ENCODE measurements at regions not wholly inside any gene's neighbourhood (a gene's known extent, or its start where the extent isn't known, plus 50 kb on each side); places are given as distances from the start of the nearest gene placed in this dataset.

DNA sequence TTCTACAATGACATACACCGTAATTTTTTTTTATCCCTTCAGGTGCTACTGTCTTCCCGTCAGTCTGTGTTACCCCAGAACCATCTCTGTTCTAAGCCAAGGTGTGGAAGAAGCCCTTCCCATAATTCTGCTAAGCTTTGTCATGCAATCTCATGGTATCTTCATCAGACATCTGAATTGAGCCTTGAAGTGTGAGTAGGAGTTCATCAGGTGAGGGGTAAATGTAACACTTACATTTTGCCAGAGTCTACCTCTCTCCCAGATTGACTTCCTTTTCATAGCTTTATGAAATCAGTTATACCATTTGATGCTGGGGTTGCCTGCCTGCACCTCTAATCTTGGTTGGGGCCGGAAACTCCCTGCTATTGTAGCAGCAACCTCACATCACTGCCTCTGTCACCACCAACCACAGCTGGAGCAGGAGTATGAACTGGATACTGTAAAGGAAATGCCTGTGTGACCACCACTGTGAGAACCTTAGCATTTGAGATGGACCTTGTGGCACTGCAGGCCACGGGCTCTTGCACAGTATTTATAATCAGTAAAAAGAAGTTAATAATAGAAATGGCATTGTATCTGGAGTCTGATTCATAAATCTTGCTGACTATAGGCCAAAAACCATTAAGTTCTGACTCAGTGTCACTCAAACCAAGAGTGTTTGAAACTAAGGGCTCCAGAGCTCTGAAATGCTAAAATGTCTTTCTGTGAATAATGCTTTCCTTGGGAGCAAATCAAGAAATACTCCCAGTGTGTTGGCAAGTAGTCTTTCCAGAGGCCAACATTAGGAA, 58.7 kb upstream of the STK38L start:
- Histone ChIP-seq H3K9me2 (replicated peaks; ENCODE audit: insufficient read depth, low read length) (no peaks in the 10 kb centered on the region), H3K79me2 (ENCODE audit: insufficient read depth, low read length) (no peaks in the 10 kb centered on the region), H3F3A (ENCODE audit: insufficient read depth) (no peaks in the 10 kb centered on the region), H3K9me3 (ENCODE audit: insufficient read depth, low read length) (no peaks in the 10 kb centered on the region), H4K20me1 (ENCODE audit: low read depth, low read length) (no peaks in the 10 kb centered on the region), H3K27me3 (ENCODE audit: low read length) (no peaks in the 10 kb centered on the region), H3K36me3 (ENCODE audit: low read length) (no peaks in the 10 kb centered on the region), H3K4me3 (ENCODE audit: insufficient read depth, low read length, poor library complexity, severe bottlenecking) (no peak overlapping the region), H2AFZ (ENCODE audit: low read depth, low read length, severe bottlenecking) (no peak overlapping the region), H3K27ac (ENCODE audit: low read depth, low read length) (no peak overlapping the region), H3K4me2 (ENCODE audit: low read depth, low read length, poor library complexity, severe bottlenecking) (no peak overlapping the region), H3K9ac (ENCODE audit: low read length) (no peak overlapping the region)
- no peak for TF ChIP-seq EZH2phosphoT487 (conservative IDR thresholded peaks at IDR 0.05; ENCODE audit: low read length)
- TF ChIP-seq, protein P1, sequence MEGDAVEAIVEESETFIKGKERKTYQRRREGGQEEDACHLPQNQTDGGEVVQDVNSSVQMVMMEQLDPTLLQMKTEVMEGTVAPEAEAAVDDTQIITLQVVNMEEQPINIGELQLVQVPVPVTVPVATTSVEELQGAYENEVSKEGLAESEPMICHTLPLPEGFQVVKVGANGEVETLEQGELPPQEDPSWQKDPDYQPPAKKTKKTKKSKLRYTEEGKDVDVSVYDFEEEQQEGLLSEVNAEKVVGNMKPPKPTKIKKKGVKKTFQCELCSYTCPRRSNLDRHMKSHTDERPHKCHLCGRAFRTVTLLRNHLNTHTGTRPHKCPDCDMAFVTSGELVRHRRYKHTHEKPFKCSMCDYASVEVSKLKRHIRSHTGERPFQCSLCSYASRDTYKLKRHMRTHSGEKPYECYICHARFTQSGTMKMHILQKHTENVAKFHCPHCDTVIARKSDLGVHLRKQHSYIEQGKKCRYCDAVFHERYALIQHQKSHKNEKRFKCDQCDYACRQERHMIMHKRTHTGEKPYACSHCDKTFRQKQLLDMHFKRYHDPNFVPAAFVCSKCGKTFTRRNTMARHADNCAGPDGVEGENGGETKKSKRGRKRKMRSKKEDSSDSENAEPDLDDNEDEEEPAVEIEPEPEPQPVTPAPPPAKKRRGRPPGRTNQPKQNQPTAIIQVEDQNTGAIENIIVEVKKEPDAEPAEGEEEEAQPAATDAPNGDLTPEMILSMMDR (IDR thresholded peaks at IDR 0.05; ENCODE audit: insufficient read depth, low read length, poor library complexity, severe bottlenecking), result no peak

DNA sequence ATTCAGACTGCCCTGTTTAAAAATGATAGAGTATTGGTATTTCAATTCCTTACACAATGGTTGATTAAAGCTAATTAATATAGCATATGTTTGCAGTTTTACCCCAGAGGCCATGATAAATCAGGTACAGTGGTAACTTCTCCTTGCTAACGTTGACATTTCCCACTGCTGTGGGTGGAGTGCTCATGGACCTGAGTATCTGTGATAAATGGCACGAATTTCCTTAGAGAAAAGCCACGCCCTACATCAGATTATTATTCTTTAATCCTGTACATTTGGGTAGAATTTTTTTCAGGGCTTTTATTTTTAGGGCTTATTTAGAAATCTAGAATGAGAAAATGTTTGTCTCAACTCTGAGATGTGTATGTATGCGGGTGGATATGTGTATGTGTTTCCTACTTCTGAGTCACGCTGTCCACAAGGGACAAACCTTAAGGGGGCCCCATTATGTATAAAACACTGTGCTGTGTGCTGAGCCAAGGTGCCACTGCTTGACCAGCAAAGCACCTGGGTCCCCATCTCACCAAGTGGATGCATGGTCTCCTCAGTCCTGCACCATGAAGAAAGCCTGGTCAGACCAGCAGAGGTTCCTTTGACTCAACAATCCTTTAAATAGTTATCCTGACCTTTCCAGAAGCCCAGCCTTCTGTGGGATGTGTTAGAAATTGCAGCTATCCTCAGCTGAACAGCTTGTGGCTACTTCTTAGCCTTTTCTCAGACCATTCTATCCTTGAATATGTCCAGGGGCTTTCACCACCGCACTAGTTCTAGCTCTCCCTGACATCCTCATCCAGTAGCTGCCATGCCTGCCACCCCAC, 57.9 kb upstream of the STK38L start:
- Histone ChIP-seq H3K4me2 (ENCODE audit: low read depth, low read length, poor library complexity, severe bottlenecking) (no peak overlapping the region), H3F3A (ENCODE audit: insufficient read depth) (no peaks in the 10 kb centered on the region), H3K9me2 (replicated peaks; ENCODE audit: insufficient read depth, low read length) (no peaks in the 10 kb centered on the region), H3K9ac (ENCODE audit: low read length) (no peak overlapping the region), H3K27me3 (ENCODE audit: low read length) (no peaks in the 10 kb centered on the region), H3K27ac (ENCODE audit: low read depth, low read length) (no peak overlapping the region), H3K36me3 (ENCODE audit: low read length) (no peaks in the 10 kb centered on the region), H3K4me3 (ENCODE audit: insufficient read depth, low read length, poor library complexity, severe bottlenecking) (no peak overlapping the region), H3K9me3 (ENCODE audit: insufficient read depth, low read length) (no peaks in the 10 kb centered on the region), H3K79me2 (ENCODE audit: insufficient read depth, low read length) (no peaks in the 10 kb centered on the region), H4K20me1 (ENCODE audit: low read depth, low read length) (no peaks in the 10 kb centered on the region), H2AFZ (ENCODE audit: low read depth, low read length, severe bottlenecking) (no peak overlapping the region)
- TF ChIP-seq, protein P1 (IDR thresholded peaks at IDR 0.05; ENCODE audit: insufficient read depth, low read length, poor library complexity, severe bottlenecking), result no peak
- TF ChIP-seq EZH2phosphoT487 (conservative IDR thresholded peaks at IDR 0.05; ENCODE audit: low read length), result no peak

DNA sequence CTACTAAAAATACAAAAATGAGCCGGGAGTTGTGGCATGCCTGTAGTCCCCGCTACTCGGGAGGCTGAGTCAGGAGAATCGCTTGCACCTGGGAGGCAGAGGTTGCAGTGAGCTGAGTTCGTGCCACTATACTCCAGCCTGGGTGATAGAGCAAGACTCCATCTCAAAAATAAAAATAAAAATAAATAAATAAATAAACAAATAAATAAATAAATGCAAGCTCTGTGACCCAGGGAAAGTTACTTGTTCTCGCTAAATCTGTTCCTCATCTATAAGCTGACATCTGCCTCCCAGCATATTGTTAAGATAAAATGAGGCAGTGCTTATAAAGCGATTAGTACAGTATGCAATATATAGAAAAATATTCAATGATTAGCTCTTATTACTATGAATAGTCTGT, 56.4 kb upstream of the STK38L start:
- H3K27me3 ChIP-seq (ENCODE audit: low read length), result no peaks in the 10 kb centered on the region
- no peak overlapping the region for H2AFZ ChIP-seq (ENCODE audit: low read depth, low read length, severe bottlenecking)
- H4K20me1 ChIP-seq (ENCODE audit: low read depth, low read length), result no peaks in the 10 kb centered on the region
- H3K4me3 ChIP-seq (ENCODE audit: insufficient read depth, low read length, poor library complexity, severe bottlenecking), result no peak overlapping the region
- no peak overlapping the region for H3K27ac ChIP-seq (ENCODE audit: low read depth, low read length)
- no peaks in the 10 kb centered on the region for H3K79me2 ChIP-seq (ENCODE audit: insufficient read depth, low read length)
- no peak overlapping the region for H3K4me2 ChIP-seq (ENCODE audit: low read depth, low read length, poor library complexity, severe bottlenecking)
- H3K9me3 ChIP-seq (ENCODE audit: insufficient read depth, low read length), result no peaks in the 10 kb centered on the region
- H3F3A ChIP-seq (ENCODE audit: insufficient read depth), result no peaks in the 10 kb centered on the region
- no peak overlapping the region for H3K9ac ChIP-seq (ENCODE audit: low read length)
- TF ChIP-seq EZH2phosphoT487 (conservative IDR thresholded peaks at IDR 0.05; ENCODE audit: low read length), result no peak
- TF ChIP-seq, protein P1 (IDR thresholded peaks at IDR 0.05; ENCODE audit: insufficient read depth, low read length, poor library complexity, severe bottlenecking), result no peak
- H3K36me3 ChIP-seq (ENCODE audit: low read length), result no peaks in the 10 kb centered on the region
- no peaks in the 10 kb centered on the region for H3K9me2 ChIP-seq (replicated peaks; ENCODE audit: insufficient read depth, low read length)

All from SU-DHL-6 (cell line).